Small intestine (tissue), 7 donors: ENCODE measurements at regions not wholly inside any gene's neighbourhood (a gene's known extent, or its start where the extent isn't known, plus 50 kb on each side); places are given as distances from the start of the nearest gene placed in this dataset.

Experiments used
- DNase-seq, 2 donors: peaks; one replicate each; pipeline versions ENCODE4 v3.0.0 to v3.0.0-alpha.2; 2013
- FAIRE-seq: peaks from 2 replicates; lab custom pipeline; 2012; peaks lifted over from hg19 to GRCh38; lab: Jason Lieb, UNC
- H3K27ac ChIP-seq, 3 donors: one replicate each; pipeline ENCODE4 v1.5.1; 2013; ENCODE audit warnings: low read length in 2 of 3, mild to moderate bottlenecking in 2 of 3, control low read depth in 1 of 3, inconsistent platforms in 1 of 3, low read depth in 1 of 3, moderate library complexity in 1 of 3
- H3K27me3 ChIP-seq, 3 donors: one replicate each; pipeline ENCODE4 v1.6.1; 2013; ENCODE audit warnings: low read length in 3 of 3, inconsistent platforms in 1 of 3; ENCODE audit not compliant: control insufficient read depth in 3 of 3, insufficient read depth in 3 of 3
- H3K36me3 ChIP-seq, 3 donors: one replicate each; pipeline ENCODE4 v1.6.1; 2013; ENCODE audit warnings: low read length in 3 of 3, inconsistent platforms in 1 of 3, low read depth in 1 of 3, mild to moderate bottlenecking in 1 of 3, moderate library complexity in 1 of 3; ENCODE audit not compliant: control insufficient read depth in 3 of 3, insufficient read depth in 2 of 3
- H3K4me1 ChIP-seq, 3 donors: one replicate each; pipeline ENCODE4 v1.6.1; 2013; ENCODE audit warnings: low read length in 2 of 3, inconsistent platforms in 1 of 3, low read depth in 1 of 3, mild to moderate bottlenecking in 1 of 3, moderate library complexity in 1 of 3; ENCODE audit not compliant: control insufficient read depth in 3 of 3, insufficient read depth in 2 of 3
- H3K4me3 ChIP-seq, 3 donors: one replicate each; pipeline ENCODE4 v1.5.1; 2013; ENCODE audit warnings: low read length in 3 of 3, control low read depth in 1 of 3, inconsistent platforms in 1 of 3, low read depth in 1 of 3, mild to moderate bottlenecking in 1 of 3, moderate library complexity in 1 of 3
- H3K9me3 ChIP-seq, 2 donors: one replicate each; pipeline ENCODE4 v1.6.1; 2013; ENCODE audit warnings: low read depth in 1 of 2, low read length in 1 of 2; ENCODE audit not compliant: control insufficient read depth in 2 of 2, insufficient read depth in 1 of 2
- WGBS, 3 donors: extraction: QIAGEN DNeasy Blood & Tissue Kit; methylation state at CpG; one replicate each; pipeline ENCODE4 v1.1.7; 2013; 5-methylcytosine and 5-hydroxymethylcytosine counted together
- donor health status: healthy with polysubstance abuse.
- donor health status: control.
- donor health status: control.
- donor health status: Bipolar disorder and iron deficiency.
- donor health status: healthy.

- WGBS, 3 donors: 74 to 76% (median 74%) methylated on average over 38 of the region's 38 CpGs
- no peak for DNase-seq
- H3K27ac ChIP-seq: no peak overlapping the region
Observed at GRCh38 chr22:48678171-48679135, 1149.2 kb downstream of the BRD1 start.

DNA sequence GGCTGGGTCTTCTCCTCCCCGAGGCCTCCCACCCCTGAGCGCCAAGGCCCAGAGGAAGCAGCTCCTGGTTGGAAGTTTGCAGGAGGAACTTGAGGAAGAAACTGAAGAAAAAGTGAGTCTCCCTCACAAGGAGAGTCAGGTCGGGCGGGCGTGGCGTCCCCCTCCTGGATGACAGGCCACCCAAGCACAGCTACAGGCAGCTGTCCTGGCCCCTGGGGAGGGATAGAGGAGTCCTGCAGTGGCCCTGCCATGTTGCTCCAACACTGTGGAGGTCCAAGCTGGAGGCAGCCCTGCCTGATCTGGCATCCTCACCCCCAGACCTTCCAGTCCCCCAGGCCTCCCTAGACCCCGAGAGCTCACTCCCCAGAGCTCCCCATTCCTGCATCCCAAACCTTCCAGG is 1150.1 kb downstream of the BRD1 start:
- no peaks in the 10 kb centered on the region for H3K36me3 ChIP-seq
- no peaks in the 10 kb centered on the region for H3K9me3 ChIP-seq
- 72 to 85% (median 84%) methylated on average over 7 of the region's 7 CpGs for WGBS, 3 donors
- DNase-seq: no peak
- H3K4me3 ChIP-seq: no peak overlapping the region
- no peaks in the 10 kb centered on the region for H3K4me1 ChIP-seq
- no peak overlapping the region for H3K27ac ChIP-seq
- FAIRE-seq: no peak
- H3K27me3 ChIP-seq: no peaks in the 10 kb centered on the region

More at GRCh38 chr22:48678171-48679135, 1149.2 kb downstream of the BRD1 start:
- Histone ChIP-seq H3K4me3 (no peak overlapping the region), H3K27me3 (no peaks in the 10 kb centered on the region), H3K4me1 (no peaks in the 10 kb centered on the region), H3K9me3 (no peaks in the 10 kb centered on the region), H3K36me3 (no peaks in the 10 kb centered on the region)
- no peak for FAIRE-seq

DNA sequence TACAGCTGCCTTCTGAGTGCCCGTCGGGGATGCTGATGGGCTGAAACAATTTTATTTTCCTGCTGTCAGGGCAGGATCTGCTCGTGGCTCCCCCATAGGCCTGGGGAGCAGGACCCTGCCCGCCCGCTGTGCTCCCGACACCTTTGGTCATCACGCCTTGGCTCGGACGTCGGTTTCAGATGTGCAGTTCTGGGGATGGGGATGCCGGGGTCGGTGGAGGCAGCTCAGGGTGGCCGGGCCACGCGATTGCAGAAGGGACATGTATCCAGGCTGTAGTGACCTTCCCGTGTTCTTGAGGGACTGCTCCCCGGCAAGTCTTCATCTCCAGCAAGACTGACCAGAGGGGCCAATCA is 1150.5 kb downstream of the BRD1 start:
- Histone ChIP-seq H3K36me3 (no peaks in the 10 kb centered on the region), H3K4me1 (no peaks in the 10 kb centered on the region), H3K27ac (no peak overlapping the region), H3K27me3 (no peaks in the 10 kb centered on the region), H3K4me3 (no peak overlapping the region), H3K9me3 (no peaks in the 10 kb centered on the region)
- DNase-seq: no peak
- WGBS, 3 donors: 82 to 85% (median 85%) methylated on average over 17 of the region's 17 CpGs
- FAIRE-seq: no peak

DNA sequence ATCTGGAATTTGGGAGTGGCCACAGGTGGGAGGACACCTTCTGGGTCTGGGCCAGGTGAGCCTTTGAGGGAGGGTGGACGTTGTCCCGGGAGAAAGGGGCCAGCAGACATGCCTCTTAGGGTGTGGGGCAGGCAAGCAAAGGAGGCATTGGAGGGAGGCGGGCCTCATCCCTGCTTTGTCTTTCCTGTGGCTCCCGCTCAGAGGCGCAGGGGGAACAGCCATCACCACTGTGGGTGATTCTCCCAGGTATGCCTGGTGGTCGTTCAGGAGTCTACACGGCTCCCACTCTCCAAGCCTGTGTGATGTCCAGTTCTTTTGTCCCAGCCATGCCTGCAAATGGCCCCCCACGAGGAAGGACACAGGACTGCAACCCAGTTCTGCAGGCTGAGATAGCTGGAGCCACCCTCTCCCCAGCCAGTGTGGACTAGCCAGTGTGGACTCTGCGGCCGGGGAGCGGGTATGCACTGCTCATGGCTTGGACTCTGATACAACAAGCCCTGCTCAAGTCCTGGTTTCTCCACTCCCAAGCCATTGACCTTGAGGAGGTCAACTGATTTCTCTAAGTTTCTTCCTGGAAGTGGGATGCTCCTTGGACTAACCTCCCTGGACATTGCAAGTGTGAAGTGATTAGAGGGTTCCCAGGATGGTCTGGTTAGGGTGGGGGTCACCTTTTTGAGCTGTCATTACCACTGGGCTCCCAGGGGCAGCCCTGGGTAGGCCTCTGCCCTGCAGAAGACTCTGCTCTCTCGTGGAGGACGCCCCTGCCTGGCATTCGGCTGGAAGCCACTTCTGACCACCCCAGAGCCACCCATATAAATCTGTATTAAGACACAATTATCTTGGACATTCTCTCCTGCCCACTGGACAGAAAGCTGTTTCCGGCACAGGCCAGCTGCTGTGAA is 1151.2 kb downstream of the BRD1 start:
- H3K36me3 ChIP-seq: no peaks in the 10 kb centered on the region
- H3K9me3 ChIP-seq: no peaks in the 10 kb centered on the region
- DNase-seq (no peak), FAIRE-seq (no peak)
- H3K4me1 ChIP-seq: no peaks in the 10 kb centered on the region
- H3K27me3 ChIP-seq: no peaks in the 10 kb centered on the region
- WGBS, 3 donors: 67 to 82% (median 73%) methylated on average over 15 of the region's 15 CpGs
- H3K27ac ChIP-seq: no peak overlapping the region
- H3K4me3 ChIP-seq: no peak overlapping the region

- H3K9me3 ChIP-seq: no peaks in the 10 kb centered on the region
- no peak overlapping the region for H3K27ac ChIP-seq
- no peak for FAIRE-seq
- no peak overlapping the region for H3K4me3 ChIP-seq
- H3K36me3 ChIP-seq: no peaks in the 10 kb centered on the region
- no peak for DNase-seq
- no peaks in the 10 kb centered on the region for H3K4me1 ChIP-seq
- no peaks in the 10 kb centered on the region for H3K27me3 ChIP-seq
- 82 to 92% (median 88%) methylated on average over 4 of the region's 4 CpGs for WGBS, 3 donors
Observed at GRCh38 chr22:48675830-48676145, 1151.9 kb downstream of the BRD1 start.

DNA sequence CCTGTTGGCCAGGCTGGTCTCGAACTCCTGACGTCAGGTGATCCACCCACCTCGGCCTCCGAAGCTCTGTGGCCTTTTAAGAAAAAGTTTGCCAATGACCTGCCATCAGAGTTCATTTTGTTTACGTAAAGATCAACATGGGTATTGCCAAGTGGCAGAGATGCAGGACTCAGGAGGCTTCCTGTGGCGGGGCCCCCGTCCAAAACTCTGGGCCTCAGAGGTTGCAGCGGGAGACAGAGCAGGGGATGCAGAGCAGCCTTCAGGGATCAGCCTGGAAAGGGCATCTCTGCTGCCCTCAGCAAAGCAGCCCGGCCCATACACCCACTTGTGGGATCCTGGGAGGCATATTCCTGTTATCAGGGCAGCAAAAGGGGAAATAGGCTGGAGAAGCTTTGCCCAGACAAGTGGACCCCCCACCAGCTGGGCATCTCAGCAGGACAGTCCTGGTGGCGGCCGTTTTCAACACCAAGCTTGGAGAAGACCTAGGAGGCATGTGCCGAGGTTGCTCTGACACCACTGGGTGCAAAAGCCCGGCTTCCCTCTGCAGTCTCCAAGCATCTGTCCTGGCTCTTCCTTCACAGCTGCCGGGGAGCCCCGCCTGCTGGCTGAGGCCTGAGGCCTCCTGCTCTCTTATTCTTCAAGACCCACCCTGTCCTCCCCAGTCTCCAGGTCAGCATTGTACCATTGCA is 1152.4 kb downstream of the BRD1 start:
- FAIRE-seq (no peak), DNase-seq (no peak)
- Histone ChIP-seq H3K27me3 (no peaks in the 10 kb centered on the region), H3K4me3 (no peak overlapping the region), H3K36me3 (no peaks in the 10 kb centered on the region), H3K4me1 (no peaks in the 10 kb centered on the region), H3K27ac (no peak overlapping the region), H3K9me3 (no peaks in the 10 kb centered on the region)
- 84 to 88% (median 86%) methylated on average over 15 of the region's 15 CpGs for WGBS, 3 donors

DNA sequence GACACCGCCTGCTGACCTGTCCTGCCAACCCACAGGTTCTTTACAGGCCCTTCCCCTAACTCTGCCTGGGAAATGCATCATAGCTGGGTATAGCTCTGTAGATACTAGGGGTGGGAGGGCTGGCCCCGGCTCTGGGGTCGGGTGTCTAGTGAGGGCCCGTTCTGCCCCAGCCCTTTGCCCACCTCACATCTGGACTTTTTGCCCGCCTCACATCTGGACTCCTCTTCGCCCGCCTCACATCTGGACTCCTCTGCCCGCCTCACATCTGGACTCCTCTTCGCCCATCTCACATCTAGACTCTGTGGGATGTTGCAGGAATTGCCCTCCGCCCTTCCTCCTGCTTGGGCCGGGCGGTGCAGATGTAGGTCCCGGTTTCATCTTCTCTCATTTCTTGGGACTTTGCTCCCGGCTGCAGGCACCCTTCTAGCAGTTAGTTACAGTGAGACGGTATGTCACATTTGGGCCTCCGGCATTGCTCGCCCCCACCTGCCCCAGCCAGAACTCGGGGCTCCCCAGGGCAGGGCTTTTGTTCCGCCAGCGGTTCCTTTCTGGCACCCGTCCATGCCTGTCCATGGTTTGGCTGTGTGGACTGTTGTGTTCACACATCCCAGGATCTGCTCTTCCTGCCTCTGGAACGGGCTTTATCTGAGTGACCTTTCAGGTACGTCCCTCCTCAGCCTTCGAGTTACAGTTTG is 1153.7 kb downstream of the BRD1 start:
- no peaks in the 10 kb centered on the region for H3K4me1 ChIP-seq
- no peak overlapping the region for H3K27ac ChIP-seq
- DNase-seq: no peak
- H3K9me3 ChIP-seq: no peaks in the 10 kb centered on the region
- H3K27me3 ChIP-seq: no peaks in the 10 kb centered on the region
- no peaks in the 10 kb centered on the region for H3K36me3 ChIP-seq
- 73 to 83% (median 74%) methylated on average over 24 of the region's 24 CpGs for WGBS, 3 donors
- FAIRE-seq: no peak
- no peak overlapping the region for H3K4me3 ChIP-seq

- Histone ChIP-seq H3K27ac (no peak overlapping the region), H3K27me3 (no peaks in the 10 kb centered on the region), H3K4me1 (no peaks in the 10 kb centered on the region), H3K4me3 (no peak overlapping the region), H3K9me3 (no peaks in the 10 kb centered on the region), H3K36me3 (no peaks in the 10 kb centered on the region)
- 84 to 87% (median 84%) methylated on average over 3 of the region's 3 CpGs for WGBS, 3 donors
- no peak for DNase-seq
- FAIRE-seq: no peak
Observed at GRCh38 chr22:48672387-48672786, 1155.3 kb downstream of the BRD1 start.
